OCI-LY3 (cell line): ENCODE measurements at regions not wholly inside any gene's neighbourhood (a gene's known extent, or its start where the extent isn't known, plus 50 kb on each side); places are given as distances from the start of the nearest gene placed in this dataset.

Experiments used
- CTCF ChIP-seq: fragments of 200-600, 300-600 bp; sonication (generic); IDR thresholded peaks from 2 replicates; pipeline ENCODE4 v1.5.1; 2014; ENCODE audit warnings: antibody characterized with exemption, low read length, low read depth
- EZH2phosphoT487 ChIP-seq: fragments of 200-600 bp; shearing (Covaris generic); IDR thresholded peaks from 2 replicates; pipeline ENCODE4 v1.6.1; 2018; ENCODE audit warnings: antibody characterized with exemption, mixed run types, low read depth

GRCh38 chr2:161061786-161062185, 98.4 kb upstream of the TANK start:
- TF ChIP-seq CTCF (no peak), EZH2phosphoT487 (no peak)
